Cardiac muscle cell (in vitro differentiated cells and primary cell): ENCODE measurements at regions not wholly inside any gene's neighbourhood (a gene's known extent, or its start where the extent isn't known, plus 50 kb on each side); places are given as distances from the start of the nearest gene placed in this dataset.

Source experiments
- DNase-seq, 2 donors: peaks; one replicate each; pipeline versions ENCODE4 v3.0.0 to v3.0.0-alpha.2; 2010 to 2017; ENCODE audit warnings: low read depth in 1 of 2, low spot score in 1 of 2
- H3K27ac ChIP-seq: fragments of 200-600 bp; sonication (generic); 2 replicates; pipeline ENCODE4 v1.5.1; 2016
- H3K27me3 ChIP-seq: fragments of 200-600 bp; sonication (generic); 2 replicates; pipeline ENCODE4 v1.6.0; 2016; ENCODE audit warnings: control low read depth
- H3K36me3 ChIP-seq: fragments of 200-600 bp; sonication (generic); 2 replicates; pipeline ENCODE4 v1.5.1; 2016; ENCODE audit warnings: control low read depth
- H3K4me1 ChIP-seq: fragments of 200-600 bp; sonication (generic); 2 replicates; pipeline ENCODE4 v1.8.1; 2017; ENCODE audit warnings: low read depth, mild to moderate bottlenecking, mixed run types
- H3K4me3 ChIP-seq: fragments of 200-600 bp; sonication (generic); 2 replicates; pipeline ENCODE4 v1.5.1; 2016; ENCODE audit warnings: mild to moderate bottlenecking
- H3K9me3 ChIP-seq: fragments of 200-600 bp; sonication (generic); 2 replicates; pipeline ENCODE4 v1.5.1; 2017; ENCODE audit warnings: low read depth, mild to moderate bottlenecking, control low read depth
- CTCF ChIP-seq: IDR thresholded peaks from 2 replicates; pipeline ENCODE4 v1.5.1; 2012; ENCODE audit warnings: low read depth, mild to moderate bottlenecking, low read length

- peaks cover 12% of the 10 kb centered on the region for H3K4me1 ChIP-seq
- H3K9me3 ChIP-seq: no peaks in the 10 kb centered on the region
- no peak overlapping the region for H3K4me3 ChIP-seq
- TF ChIP-seq CTCF: no peak
- H3K36me3 ChIP-seq: no peaks in the 10 kb centered on the region
- H3K27me3 ChIP-seq: no peaks in the 10 kb centered on the region
- no peak for DNase-seq
- H3K27ac ChIP-seq: no peak overlapping the region
Observed at GRCh38 chr4:89665662-89666061, 171.3 kb downstream of the SNCA start.

- Histone ChIP-seq H3K27ac (no peak overlapping the region), H3K27me3 (no peaks in the 10 kb centered on the region), H3K4me1 (peaks cover 21% of the 10 kb centered on the region), H3K9me3 (no peaks in the 10 kb centered on the region), H3K36me3 (no peaks in the 10 kb centered on the region), H3K4me3 (no peak overlapping the region)
- DNase-seq: no peak
- no peak for TF ChIP-seq CTCF
Observed at GRCh38 chr4:89664521-89664920, 172.4 kb downstream of the SNCA start.

- TF ChIP-seq CTCF: no peak
Observed at GRCh38 chr4:89661173-89661899, 175.6 kb downstream of the SNCA start.

GRCh38 chr4:89660444-89661172 is 176.4 kb downstream of the SNCA start:
- no peaks in the 10 kb centered on the region for H3K9me3 ChIP-seq
- peaks cover 21% of the 10 kb centered on the region for H3K4me1 ChIP-seq
- TF ChIP-seq CTCF: no peak
- DNase-seq: peak; percentile 8 to 14
- no peaks in the 10 kb centered on the region for H3K36me3 ChIP-seq
- H3K27me3 ChIP-seq: no peaks in the 10 kb centered on the region
- H3K4me3 ChIP-seq: no peak overlapping the region
- H3K27ac ChIP-seq: no peak overlapping the region

More at GRCh38 chr4:89661173-89661899, 175.6 kb downstream of the SNCA start:
- no peak overlapping the region for H3K4me3 ChIP-seq
- H3K36me3 ChIP-seq: no peaks in the 10 kb centered on the region
- no peaks in the 10 kb centered on the region for H3K9me3 ChIP-seq
- H3K27ac ChIP-seq: no peak overlapping the region
- peaks cover 21% of the 10 kb centered on the region for H3K4me1 ChIP-seq
- H3K27me3 ChIP-seq: no peaks in the 10 kb centered on the region
- peak; percentile 15 to 66 for DNase-seq

GRCh38 chr4:89658701-89659024 is 178.3 kb downstream of the SNCA start:
- Histone ChIP-seq H3K36me3 (no peaks in the 10 kb centered on the region), H3K4me3 (no peak overlapping the region), H3K9me3 (no peaks in the 10 kb centered on the region), H3K27me3 (no peaks in the 10 kb centered on the region), H3K4me1 (peaks cover 21% of the 10 kb centered on the region), H3K27ac (no peak overlapping the region)
- DNase-seq: no peak
- TF ChIP-seq CTCF: no peak
